ENCODE measurements at regions not wholly inside any gene's neighbourhood (a gene's known extent, or its start where the extent isn't known, plus 50 kb on each side); places are given as distances from the start of the nearest gene placed in this dataset.
A peak's percentile ranks its signal among the peaks of the same experiment; 100 is the strongest.

DNA sequence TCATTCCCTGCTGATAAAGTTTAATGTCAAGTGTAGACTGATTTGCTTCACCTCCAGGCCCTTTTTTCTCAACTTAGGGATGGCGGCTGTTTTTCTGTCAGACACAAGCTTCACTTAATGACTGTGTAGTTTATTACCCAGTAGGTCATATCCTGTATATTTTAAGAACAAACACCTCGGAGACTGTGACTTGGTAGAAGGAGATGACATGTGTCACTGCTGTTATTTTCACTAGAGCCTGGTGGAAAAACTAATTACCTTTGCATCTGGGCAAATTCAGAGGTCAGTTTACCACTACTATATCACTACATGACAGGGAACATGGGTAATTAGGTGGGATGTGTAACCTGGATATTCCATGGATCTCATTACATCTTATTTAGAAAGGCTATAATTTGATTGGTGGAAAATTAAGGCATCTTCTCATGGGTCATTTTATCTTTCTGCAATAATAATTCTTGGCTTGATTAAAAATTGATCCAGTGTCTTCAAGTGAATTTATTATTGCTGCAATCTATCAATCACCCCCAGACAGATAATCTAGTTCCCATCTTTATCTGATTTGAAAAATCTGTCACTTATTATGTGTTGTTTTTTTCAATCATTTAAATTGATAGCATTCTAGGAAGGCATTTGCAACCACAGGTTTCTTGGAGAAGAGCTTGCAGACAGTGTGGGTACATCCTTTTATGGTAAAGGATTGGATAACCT lies 353.8 kb upstream of the SPRED2 start:
- Histone ChIP-seq H3K4ac (ENCODE audit: low read depth, low read length) (no peak overlapping the region), H3K27me3 (ENCODE audit: insufficient read depth, low read length, poor library complexity) (no peaks in the 10 kb centered on the region), H3K4me1 (ENCODE audit: control insufficient read depth, low read depth, low read length) (no peaks in the 10 kb centered on the region), H2BK15ac (replicated peaks; ENCODE audit: low read depth) (no peak overlapping the region), H2AK5ac (ENCODE audit: low read length) (no peak overlapping the region), H4K8ac (ENCODE audit: low read depth, low read length) (no peak overlapping the region), H3K79me2 (ENCODE audit: control insufficient read depth, insufficient read depth, low read length) (no peaks in the 10 kb centered on the region), H2BK5ac (ENCODE audit: low read length) (no peak overlapping the region), H4K5ac (ENCODE audit: low read length) (no peak overlapping the region), H3K4me2 (ENCODE audit: low read length) (no peak overlapping the region), H3K36me3 (ENCODE audit: control insufficient read depth, insufficient read depth, low read length) (no peaks in the 10 kb centered on the region), H3K56ac (ENCODE audit: low read length) (no peak overlapping the region), H3K79me1 (ENCODE audit: low read length) (no peaks in the 10 kb centered on the region), H3K18ac (ENCODE audit: low read length) (no peak overlapping the region), H3K4me3 (ENCODE audit: low read length) (no peak overlapping the region), H2BK120ac (ENCODE audit: low read depth, low read length) (no peak overlapping the region), H3K9ac (ENCODE audit: low read length) (no peak overlapping the region), H3K27ac (ENCODE audit: low read depth, low read length) (no peak overlapping the region), H3K23ac (ENCODE audit: low read length) (no peak overlapping the region)
- no CpG with 5 or more reads among the region's 2 CpGs for WGBS (ENCODE audit: extremely low coverage, insufficient coverage, low lambda C conversion rate)
- no peak for DNase-seq

DNA sequence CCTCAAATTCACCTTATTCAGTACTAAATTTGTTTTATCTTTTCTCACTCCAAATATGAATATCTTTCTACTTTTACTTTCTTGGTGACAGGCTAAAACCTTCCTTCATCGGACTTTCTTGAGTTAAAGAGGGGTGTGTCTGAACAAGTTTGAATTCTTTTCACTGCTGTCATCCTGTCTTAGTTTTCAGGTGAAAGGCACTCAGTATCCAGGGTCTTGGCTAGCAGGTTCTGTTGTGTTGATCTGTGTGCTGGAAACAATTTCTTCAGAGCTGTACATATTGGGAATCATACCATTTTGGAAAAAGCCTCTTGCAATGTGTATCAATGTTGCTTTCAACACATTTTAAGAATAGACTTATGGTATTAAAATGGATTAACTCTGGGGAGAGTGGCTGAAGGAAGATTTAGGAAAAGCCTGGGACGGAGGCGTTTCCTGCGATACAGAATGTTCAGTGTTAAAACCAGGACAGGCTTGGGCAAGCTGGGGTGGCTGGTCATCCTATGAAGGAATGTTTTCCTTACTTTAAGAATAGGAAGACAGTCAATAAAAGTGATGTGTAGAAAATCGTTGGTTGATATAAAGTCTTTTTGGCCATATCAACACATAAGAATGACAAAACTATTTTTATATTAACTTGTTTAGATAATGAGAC lies 350.7 kb upstream of the SPRED2 start:
- H2BK120ac ChIP-seq (ENCODE audit: low read depth, low read length): no peak overlapping the region
- no peak overlapping the region for H3K18ac ChIP-seq (ENCODE audit: low read length)
- H3K4me3 ChIP-seq (ENCODE audit: low read length): no peak overlapping the region
- no peak for DNase-seq
- no peaks in the 10 kb centered on the region for H3K36me3 ChIP-seq (ENCODE audit: control insufficient read depth, insufficient read depth, low read length)
- H3K79me2 ChIP-seq (ENCODE audit: control insufficient read depth, insufficient read depth, low read length): no peaks in the 10 kb centered on the region
- no peak overlapping the region for H3K56ac ChIP-seq (ENCODE audit: low read length)
- no peak overlapping the region for H3K9ac ChIP-seq (ENCODE audit: low read length)
- H3K27me3 ChIP-seq (ENCODE audit: insufficient read depth, low read length, poor library complexity): no peaks in the 10 kb centered on the region
- H3K4me2 ChIP-seq (ENCODE audit: low read length): no peak overlapping the region
- H2BK15ac ChIP-seq (replicated peaks; ENCODE audit: low read depth): no peak overlapping the region
- H2AK5ac ChIP-seq (ENCODE audit: low read length): no peak overlapping the region
- no peak overlapping the region for H4K8ac ChIP-seq (ENCODE audit: low read depth, low read length)
- no peaks in the 10 kb centered on the region for H3K4me1 ChIP-seq (ENCODE audit: control insufficient read depth, low read depth, low read length)
- no CpG with 5 or more reads among the region's 5 CpGs for WGBS (ENCODE audit: extremely low coverage, insufficient coverage, low lambda C conversion rate)
- H3K79me1 ChIP-seq (ENCODE audit: low read length): no peaks in the 10 kb centered on the region
- H2BK5ac ChIP-seq (ENCODE audit: low read length): no peak overlapping the region
- H3K23ac ChIP-seq (ENCODE audit: low read length): no peak overlapping the region
- H4K5ac ChIP-seq (ENCODE audit: low read length): no peak overlapping the region
- H3K27ac ChIP-seq (ENCODE audit: low read depth, low read length): no peak overlapping the region
- H3K4ac ChIP-seq (ENCODE audit: low read depth, low read length): no peak overlapping the region

DNA sequence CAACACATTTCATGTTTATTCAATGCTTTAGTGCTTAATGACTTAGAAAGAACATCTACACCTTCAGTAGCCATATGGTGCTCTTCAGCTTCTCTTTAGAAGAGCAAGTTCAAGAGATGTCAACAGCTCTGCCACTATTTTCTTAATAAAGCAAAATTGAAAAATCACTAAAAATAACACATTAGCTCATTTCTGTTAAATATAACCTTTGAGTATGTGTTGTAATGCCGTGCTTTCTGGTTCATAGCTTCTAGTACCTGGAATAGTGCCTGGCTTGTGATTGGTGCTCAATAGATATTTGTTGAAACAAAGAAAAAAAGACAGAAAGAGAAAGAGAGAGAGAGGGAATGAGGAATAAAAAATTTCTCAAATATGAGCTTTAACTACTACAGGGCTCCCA lies 349.8 kb upstream of the SPRED2 start:
- Histone ChIP-seq H3K4ac (ENCODE audit: low read depth, low read length) (no peak overlapping the region), H2AK5ac (ENCODE audit: low read length) (no peak overlapping the region), H3K9ac (ENCODE audit: low read length) (no peak overlapping the region), H2BK5ac (ENCODE audit: low read length) (no peak overlapping the region), H3K23ac (ENCODE audit: low read length) (no peak overlapping the region), H4K5ac (ENCODE audit: low read length) (no peak overlapping the region), H3K79me2 (ENCODE audit: control insufficient read depth, insufficient read depth, low read length) (no peaks in the 10 kb centered on the region), H2BK15ac (replicated peaks; ENCODE audit: low read depth) (no peak overlapping the region), H2BK120ac (ENCODE audit: low read depth, low read length) (no peak overlapping the region), H3K4me1 (ENCODE audit: control insufficient read depth, low read depth, low read length) (no peaks in the 10 kb centered on the region), H3K4me2 (ENCODE audit: low read length) (no peak overlapping the region), H4K8ac (ENCODE audit: low read depth, low read length) (no peak overlapping the region), H3K18ac (ENCODE audit: low read length) (no peak overlapping the region), H3K36me3 (ENCODE audit: control insufficient read depth, insufficient read depth, low read length) (no peaks in the 10 kb centered on the region), H3K27me3 (ENCODE audit: insufficient read depth, low read length, poor library complexity) (no peaks in the 10 kb centered on the region), H3K56ac (ENCODE audit: low read length) (no peak overlapping the region), H3K27ac (ENCODE audit: low read depth, low read length) (no peak overlapping the region), H3K4me3 (ENCODE audit: low read length) (no peak overlapping the region), H3K79me1 (ENCODE audit: low read length) (no peaks in the 10 kb centered on the region)
- DNase-seq: no peak
- no CpG with 5 or more reads among the region's 1 CpG for WGBS (ENCODE audit: extremely low coverage, insufficient coverage, low lambda C conversion rate)

- Histone ChIP-seq H2AK5ac (ENCODE audit: low read length) (no peak overlapping the region), H4K5ac (ENCODE audit: low read length) (no peak overlapping the region), H3K56ac (ENCODE audit: low read length) (no peak overlapping the region), H3K4me1 (ENCODE audit: control insufficient read depth, low read depth, low read length) (no peaks in the 10 kb centered on the region), H3K27me3 (ENCODE audit: insufficient read depth, low read length, poor library complexity) (no peaks in the 10 kb centered on the region), H3K4ac (ENCODE audit: low read depth, low read length) (no peak overlapping the region), H3K4me2 (ENCODE audit: low read length) (no peak overlapping the region), H4K8ac (ENCODE audit: low read depth, low read length) (no peak overlapping the region), H3K23ac (ENCODE audit: low read length) (no peak overlapping the region), H3K18ac (ENCODE audit: low read length) (no peak overlapping the region), H2BK120ac (ENCODE audit: low read depth, low read length) (no peak overlapping the region), H2BK15ac (replicated peaks; ENCODE audit: low read depth) (no peak overlapping the region), H3K4me3 (ENCODE audit: low read length) (no peak overlapping the region), H3K27ac (ENCODE audit: low read depth, low read length) (no peak overlapping the region), H2BK5ac (ENCODE audit: low read length) (no peak overlapping the region), H3K79me2 (ENCODE audit: control insufficient read depth, insufficient read depth, low read length) (no peaks in the 10 kb centered on the region), H3K36me3 (ENCODE audit: control insufficient read depth, insufficient read depth, low read length) (no peaks in the 10 kb centered on the region), H3K9ac (ENCODE audit: low read length) (no peak overlapping the region), H3K79me1 (ENCODE audit: low read length) (no peaks in the 10 kb centered on the region)
- no peak for DNase-seq
Observed at GRCh38 chr2:65781756-65782155, 349.4 kb upstream of the SPRED2 start.

GRCh38 chr2:65779021-65779420 lies 346.6 kb upstream of the SPRED2 start:
- Histone ChIP-seq H3K4me2 (ENCODE audit: low read length) (no peak overlapping the region), H3K79me2 (ENCODE audit: control insufficient read depth, insufficient read depth, low read length) (no peaks in the 10 kb centered on the region), H3K4ac (ENCODE audit: low read depth, low read length) (no peak overlapping the region), H3K4me3 (ENCODE audit: low read length) (no peak overlapping the region), H3K27ac (ENCODE audit: low read depth, low read length) (no peak overlapping the region), H2BK120ac (ENCODE audit: low read depth, low read length) (no peak overlapping the region), H3K56ac (ENCODE audit: low read length) (no peak overlapping the region), H3K23ac (ENCODE audit: low read length) (no peak overlapping the region), H2BK5ac (ENCODE audit: low read length) (no peak overlapping the region), H4K8ac (ENCODE audit: low read depth, low read length) (no peak overlapping the region), H3K18ac (ENCODE audit: low read length) (no peak overlapping the region), H3K9ac (ENCODE audit: low read length) (no peak overlapping the region), H2AK5ac (ENCODE audit: low read length) (no peak overlapping the region), H3K79me1 (ENCODE audit: low read length) (no peaks in the 10 kb centered on the region), H3K27me3 (ENCODE audit: insufficient read depth, low read length, poor library complexity) (no peaks in the 10 kb centered on the region), H3K4me1 (ENCODE audit: control insufficient read depth, low read depth, low read length) (no peaks in the 10 kb centered on the region), H3K36me3 (ENCODE audit: control insufficient read depth, insufficient read depth, low read length) (no peaks in the 10 kb centered on the region), H2BK15ac (replicated peaks; ENCODE audit: low read depth) (no peak overlapping the region), H4K5ac (ENCODE audit: low read length) (no peak overlapping the region)
- no CpG with 5 or more reads among the region's 1 CpG for WGBS (ENCODE audit: extremely low coverage, insufficient coverage, low lambda C conversion rate)
- DNase-seq: no peak

DNA sequence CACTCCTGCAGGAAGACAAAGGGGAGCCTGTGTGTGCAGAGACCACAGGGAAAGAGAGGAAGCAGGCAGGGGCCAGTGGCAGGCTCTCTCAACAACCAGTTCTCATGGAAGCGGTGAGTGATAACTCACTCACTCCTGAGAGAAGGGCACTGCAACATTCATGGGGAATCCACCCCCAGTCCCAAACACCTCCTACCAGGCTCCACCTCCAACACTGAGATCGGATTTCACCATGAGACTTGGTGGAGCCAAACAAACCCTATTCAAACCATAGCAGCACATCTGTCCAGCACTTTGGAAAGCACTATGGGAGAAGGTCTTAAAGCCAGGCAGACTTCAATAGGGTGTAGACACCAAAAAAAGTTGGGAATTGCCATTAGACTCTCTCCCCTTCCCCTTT lies 345.7 kb upstream of the SPRED2 start:
- WGBS (ENCODE audit: extremely low coverage, insufficient coverage, low lambda C conversion rate): no CpG with 5 or more reads among the region's 2 CpGs
- H2AK5ac ChIP-seq (ENCODE audit: low read length): no peak overlapping the region
- peak; percentile 20 for DNase-seq

More for the DNA sequence above, 345.7 kb upstream of the SPRED2 start:
- Histone ChIP-seq H2BK15ac (replicated peaks; ENCODE audit: low read depth) (no peak overlapping the region), H3K4me1 (ENCODE audit: control insufficient read depth, low read depth, low read length) (no peaks in the 10 kb centered on the region), H3K23ac (ENCODE audit: low read length) (no peak overlapping the region), H4K8ac (ENCODE audit: low read depth, low read length) (no peak overlapping the region), H3K4ac (ENCODE audit: low read depth, low read length) (no peak overlapping the region), H2BK5ac (ENCODE audit: low read length) (no peak overlapping the region), H3K27ac (ENCODE audit: low read depth, low read length) (no peak overlapping the region), H3K36me3 (ENCODE audit: control insufficient read depth, insufficient read depth, low read length) (no peaks in the 10 kb centered on the region), H3K79me1 (ENCODE audit: low read length) (no peaks in the 10 kb centered on the region), H4K5ac (ENCODE audit: low read length) (no peak overlapping the region), H3K4me3 (ENCODE audit: low read length) (no peak overlapping the region), H3K4me2 (ENCODE audit: low read length) (no peak overlapping the region), H3K79me2 (ENCODE audit: control insufficient read depth, insufficient read depth, low read length) (no peaks in the 10 kb centered on the region), H3K9ac (ENCODE audit: low read length) (no peak overlapping the region), H3K27me3 (ENCODE audit: insufficient read depth, low read length, poor library complexity) (no peaks in the 10 kb centered on the region), H3K56ac (ENCODE audit: low read length) (no peak overlapping the region), H2BK120ac (ENCODE audit: low read depth, low read length) (no peak overlapping the region), H3K18ac (ENCODE audit: low read length) (no peak overlapping the region)

Data from mesendoderm (in vitro differentiated cells).